Panc1 (cell line): ENCODE measurements at regions not wholly inside any gene's neighbourhood (a gene's known extent, or its start where the extent isn't known, plus 50 kb on each side); places are given as distances from the start of the nearest gene placed in this dataset.

Source experiments
- ATAC-seq: fragments of 200-7000 bp; cut with Tn5 transposase; 2 replicates; pipeline ENCODE4 v1.9.1; 2020; ENCODE audit warnings: mild to moderate bottlenecking, moderate library complexity
- BruUV-seq: library from RNA; stranded (reverse); fragments of 400-500 nt; replicated peaks from 2 replicates; lab custom pipeline; 2021; lab: Mats Ljungman, UMichigan
- CTCF ChIA-PET: fragments of 300-600 bp; sonication (Branson Sonifier 250); formaldehyde crosslinking; loops from one replicate; lab custom pipeline; 2022; ENCODE audit warnings: antibody characterized with exemption; lab: Charles Lee
- POLR2A ChIA-PET: fragments of 300-600 bp; sonication (Branson Sonifier 250); formaldehyde crosslinking; loops from one replicate; lab custom pipeline; 2022; ENCODE audit warnings: antibody characterized with exemption; lab: Charles Lee
- DNase-seq: peaks from one replicate; pipeline ENCODE4 v3.0.0-alpha.2; 2010; ENCODE audit warnings: low read depth, low spot score
- H3K27ac ChIP-seq: 2 replicates; pipeline ENCODE4 v1.5.1; 2011; ENCODE audit warnings: mild to moderate bottlenecking, low read length, inconsistent platforms
- H3K27me3 ChIP-seq: fragments of 200-500 bp; sonication (Bioruptor generic); 2 replicates; pipeline ENCODE4 v1.6.0; 2014; ENCODE audit warnings: low read length, inconsistent platforms; ENCODE audit not compliant: control insufficient read depth, insufficient read depth
- H3K36me3 ChIP-seq: fragments of 200-500 bp; sonication (Bioruptor generic); 2 replicates; pipeline ENCODE4 v1.5.1; 2014; ENCODE audit warnings: inconsistent platforms, mild to moderate bottlenecking, low read length, moderate library complexity; ENCODE audit not compliant: control insufficient read depth, insufficient read depth
- H3K4me1 ChIP-seq: 2 replicates; pipeline ENCODE4 v1.5.1; 2011; ENCODE audit warnings: inconsistent platforms, mild to moderate bottlenecking, low read length, moderate library complexity; ENCODE audit not compliant: control insufficient read depth, insufficient read depth
- H3K4me3 ChIP-seq, 2 experiments: 2 replicates each; pipeline ENCODE4 v1.5.1; 2011 to 2012; ENCODE audit warnings: low read depth in 2 of 2, low read length in 2 of 2, mild to moderate bottlenecking in 2 of 2, inconsistent platforms in 1 of 2, moderate library complexity in 1 of 2
- H3K9me3 ChIP-seq: fragments of 200-500 bp; sonication (Bioruptor generic); 2 replicates; pipeline ENCODE4 v1.5.1; 2014; ENCODE audit warnings: low read depth, mild to moderate bottlenecking, inconsistent platforms, low read length, moderate library complexity; ENCODE audit not compliant: control insufficient read depth, insufficient read depth
- CTCF ChIP-seq: fragments of 450-650 bp; IDR thresholded peaks from 2 replicates; pipeline ENCODE4 v1.5.1; 2017; ENCODE audit warnings: mild to moderate bottlenecking
- POLR2AphosphoS5 ChIP-seq: IDR thresholded peaks from 2 replicates; pipeline ENCODE4 v1.6.1; 2012; ENCODE audit warnings: mild to moderate bottlenecking, low read depth, low read length, moderate library complexity
- SIN3A ChIP-seq: IDR thresholded peaks from 2 replicates; pipeline ENCODE4 v1.6.1; 2012; ENCODE audit warnings: low read depth, mild to moderate bottlenecking, low read length, moderate library complexity, borderline replicate concordance; ENCODE audit not compliant: insufficient read depth
- TCF7L2 ChIP-seq: IDR thresholded peaks from 2 replicates; pipeline ENCODE4 v1.6.1; 2011; ENCODE audit warnings: mild to moderate bottlenecking, low read depth, low read length, inconsistent platforms
- in situ Hi-C: cut with HindIII; loops from 2 replicates; pipeline ENCODE4 v1.10.0; 2016; ENCODE audit warnings: low sequenced_read_pairs, low pct_unique_long_range_greater_than_20kb
- intact Hi-C: fragments of 100-400 bp; cut with micrococcal nuclease; formaldehyde crosslinking; loops from one replicate; pipeline ENCODE4 v1.10.0; 2022; ENCODE audit not compliant: unreplicated experiment
- TF ChIP-seq, protein P1 (sequence below), 2 experiments: IDR thresholded peaks; 2 replicates each; pipeline ENCODE4 v1.6.1; 2011 to 2012; ENCODE audit warnings: low read depth in 2 of 2, control low read depth in 1 of 2, low read length in 1 of 2, mild to moderate bottlenecking in 1 of 2, moderate library complexity in 1 of 2; ENCODE audit not compliant: insufficient read depth in 1 of 2

DNA sequence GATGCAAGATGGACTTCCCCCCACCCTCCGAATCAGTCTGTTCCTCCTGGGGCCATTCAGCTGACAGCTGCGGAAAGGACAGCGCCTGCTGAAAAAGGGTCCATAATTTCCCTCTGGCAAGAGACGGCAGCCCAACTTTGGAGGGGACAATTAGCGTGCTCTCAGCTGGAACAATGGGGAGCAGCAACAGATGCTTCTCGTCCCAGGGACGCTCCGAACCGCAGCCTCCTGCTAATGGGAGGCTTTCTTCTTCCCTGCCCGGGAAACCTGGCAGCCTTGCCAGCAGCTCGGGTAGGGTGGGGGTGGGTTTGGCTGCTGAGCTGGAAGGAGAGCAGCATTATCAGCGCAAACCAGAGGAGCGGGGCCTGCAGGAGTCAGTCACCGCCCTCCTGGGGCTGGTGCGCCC lies 500.0 kb upstream of the SALL1 start:
- TF ChIP-seq SIN3A (no peak), TCF7L2 (no peak), CTCF (no peak), POLR2AphosphoS5 (no peak)
- TF ChIP-seq, protein P1, sequence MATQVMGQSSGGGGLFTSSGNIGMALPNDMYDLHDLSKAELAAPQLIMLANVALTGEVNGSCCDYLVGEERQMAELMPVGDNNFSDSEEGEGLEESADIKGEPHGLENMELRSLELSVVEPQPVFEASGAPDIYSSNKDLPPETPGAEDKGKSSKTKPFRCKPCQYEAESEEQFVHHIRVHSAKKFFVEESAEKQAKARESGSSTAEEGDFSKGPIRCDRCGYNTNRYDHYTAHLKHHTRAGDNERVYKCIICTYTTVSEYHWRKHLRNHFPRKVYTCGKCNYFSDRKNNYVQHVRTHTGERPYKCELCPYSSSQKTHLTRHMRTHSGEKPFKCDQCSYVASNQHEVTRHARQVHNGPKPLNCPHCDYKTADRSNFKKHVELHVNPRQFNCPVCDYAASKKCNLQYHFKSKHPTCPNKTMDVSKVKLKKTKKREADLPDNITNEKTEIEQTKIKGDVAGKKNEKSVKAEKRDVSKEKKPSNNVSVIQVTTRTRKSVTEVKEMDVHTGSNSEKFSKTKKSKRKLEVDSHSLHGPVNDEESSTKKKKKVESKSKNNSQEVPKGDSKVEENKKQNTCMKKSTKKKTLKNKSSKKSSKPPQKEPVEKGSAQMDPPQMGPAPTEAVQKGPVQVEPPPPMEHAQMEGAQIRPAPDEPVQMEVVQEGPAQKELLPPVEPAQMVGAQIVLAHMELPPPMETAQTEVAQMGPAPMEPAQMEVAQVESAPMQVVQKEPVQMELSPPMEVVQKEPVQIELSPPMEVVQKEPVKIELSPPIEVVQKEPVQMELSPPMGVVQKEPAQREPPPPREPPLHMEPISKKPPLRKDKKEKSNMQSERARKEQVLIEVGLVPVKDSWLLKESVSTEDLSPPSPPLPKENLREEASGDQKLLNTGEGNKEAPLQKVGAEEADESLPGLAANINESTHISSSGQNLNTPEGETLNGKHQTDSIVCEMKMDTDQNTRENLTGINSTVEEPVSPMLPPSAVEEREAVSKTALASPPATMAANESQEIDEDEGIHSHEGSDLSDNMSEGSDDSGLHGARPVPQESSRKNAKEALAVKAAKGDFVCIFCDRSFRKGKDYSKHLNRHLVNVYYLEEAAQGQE (IDR thresholded peaks at IDR 0.05; ENCODE audit: insufficient read depth in 1 of 2, low read depth in 2 of 2, low read length in 1 of 2): no peak
- DNase-seq (no peak), ATAC-seq (no peak)
- Histone ChIP-seq H3K27ac (no peak overlapping the region), H3K4me3 (no peak overlapping the region), H3K27me3 (no peaks in the 10 kb centered on the region), H3K36me3 (no peaks in the 10 kb centered on the region), H3K9me3 (no peaks in the 10 kb centered on the region), H3K4me1 (no peaks in the 10 kb centered on the region)
- POLR2A ChIA-PET: no interaction called here
- BruUV-seq: no TSS peak
- intact Hi-C loops (no loop called here), in situ Hi-C loops (no loop called here)
- CTCF ChIA-PET: no interaction called here

- in situ Hi-C loops (no loop called here), intact Hi-C loops (no loop called here)
- Histone ChIP-seq H3K36me3 (no peaks in the 10 kb centered on the region), H3K27ac (no peak overlapping the region), H3K9me3 (no peaks in the 10 kb centered on the region), H3K4me3 (no peak overlapping the region), H3K27me3 (no peaks in the 10 kb centered on the region), H3K4me1 (no peaks in the 10 kb centered on the region)
- TF ChIP-seq SIN3A (no peak), POLR2AphosphoS5 (no peak), TCF7L2 (no peak), CTCF (no peak)
- TF ChIP-seq, protein P1 (IDR thresholded peaks at IDR 0.05; ENCODE audit: insufficient read depth in 1 of 2, low read depth in 2 of 2, low read length in 1 of 2): no peak
- no peak for DNase-seq
- CTCF ChIA-PET: no interaction called here
- no peak for ATAC-seq
- POLR2A ChIA-PET: no interaction called here
- BruUV-seq: no TSS peak
These were observed 498.6 kb upstream of the SALL1 start for GRCh38 chr16:51649631-51650030.
